Endometrium (tissue), 2 donors: ENCODE measurements at regions not wholly inside any gene's neighbourhood (a gene's known extent, or its start where the extent isn't known, plus 50 kb on each side); places are given as distances from the start of the nearest gene placed in this dataset.
A peak's percentile ranks its signal among the peaks of the same experiment; 100 is the strongest.
"Not testable (repeated sequence)": the region's sequence is repeated elsewhere in the genome, so short reads cannot be mapped to it uniquely, and the experiment has no call there.

Source experiments
- FAIRE-seq: peaks from 2 replicates; lab custom pipeline; 2012; peaks lifted over from hg19 to GRCh38; lab: Jason Lieb, UNC
- donor health status: control.
- donor health status: control.

GRCh38 chr5:57745700-57746651, 263.4 kb upstream of the ACTBL2 start:
- FAIRE-seq: no peak

GRCh38 chr5:57745029-57745428, 262.4 kb upstream of the ACTBL2 start:
- peak; percentile 95 for FAIRE-seq

GRCh38 chr5:57741336-57741735, 258.7 kb upstream of the ACTBL2 start:
- FAIRE-seq: no peak

- no peak for FAIRE-seq
Observed at GRCh38 chr5:57738787-57739186, 256.2 kb upstream of the ACTBL2 start.

- no peak for FAIRE-seq
Observed at GRCh38 chr5:57738301-57738700, 255.7 kb upstream of the ACTBL2 start.

- no peak for FAIRE-seq
Observed at GRCh38 chr5:57736716-57737115, 254.1 kb upstream of the ACTBL2 start.

GRCh38 chr5:57735279-57736153, 252.9 kb upstream of the ACTBL2 start:
- not testable (repeated sequence) for FAIRE-seq

- FAIRE-seq: no peak
Observed at GRCh38 chr5:57734296-57734695, 251.7 kb upstream of the ACTBL2 start.

- no peak for FAIRE-seq
Observed at GRCh38 chr5:57727591-57727990, 245.0 kb upstream of the ACTBL2 start.

- no peak for FAIRE-seq
Observed at GRCh38 chr5:57725658-57726504, 243.3 kb upstream of the ACTBL2 start.

- no peak for FAIRE-seq
Observed at GRCh38 chr5:57724836-57725235, 242.2 kb upstream of the ACTBL2 start.

- no peak for FAIRE-seq
Observed at GRCh38 chr5:57721226-57721625, 238.6 kb upstream of the ACTBL2 start.

- no peak for FAIRE-seq
Observed at GRCh38 chr5:57720656-57721055, 238.0 kb upstream of the ACTBL2 start.

- FAIRE-seq: no peak
Observed at GRCh38 chr5:57719216-57719615, 236.6 kb upstream of the ACTBL2 start.

- FAIRE-seq: no peak
Observed at GRCh38 chr5:57718155-57718554, 235.5 kb upstream of the ACTBL2 start.

- no peak for FAIRE-seq
Observed at GRCh38 chr5:57717555-57717954, 234.9 kb upstream of the ACTBL2 start.

- FAIRE-seq: no peak
Observed at GRCh38 chr5:57716661-57717060, 234.1 kb upstream of the ACTBL2 start.

- no peak for FAIRE-seq
Observed at GRCh38 chr5:57715296-57715695, 232.7 kb upstream of the ACTBL2 start.

- FAIRE-seq: not testable (repeated sequence)
Observed at GRCh38 chr5:57713535-57713934, 230.9 kb upstream of the ACTBL2 start.

GRCh38 chr5:57711946-57712345, 229.3 kb upstream of the ACTBL2 start:
- FAIRE-seq: no peak

GRCh38 chr5:57711471-57711870, 228.9 kb upstream of the ACTBL2 start:
- no peak for FAIRE-seq

- no peak for FAIRE-seq
Observed at GRCh38 chr5:57710126-57710525, 227.5 kb upstream of the ACTBL2 start.
